ENCODE measurements at regions not wholly inside any gene's neighbourhood (a gene's known extent, or its start where the extent isn't known, plus 50 kb on each side); places are given as distances from the start of the nearest gene placed in this dataset.

DNA sequence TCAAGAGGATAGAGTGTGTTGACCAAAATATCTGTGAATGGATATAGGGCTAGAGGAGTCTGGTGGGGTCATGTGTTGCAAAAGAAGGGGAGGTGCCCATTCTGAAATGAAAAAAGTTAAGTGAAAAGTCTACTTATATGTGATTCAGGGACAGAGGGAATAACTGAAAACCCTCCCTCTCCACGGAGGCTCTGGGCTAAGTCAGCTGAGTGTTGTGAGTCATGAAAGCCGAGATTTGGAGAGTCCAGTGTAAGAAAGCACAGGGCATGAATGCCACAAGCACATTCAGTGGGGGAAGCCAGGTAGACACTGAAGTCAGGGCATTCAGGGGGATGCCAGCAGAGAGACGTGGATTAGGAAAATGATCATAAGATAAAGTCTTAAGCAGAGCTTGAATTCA is 871.9 kb downstream of the TSN start:
- intact Hi-C loops (cut with DNase I), result no loop called here
- TF ChIP-seq, protein P1, sequence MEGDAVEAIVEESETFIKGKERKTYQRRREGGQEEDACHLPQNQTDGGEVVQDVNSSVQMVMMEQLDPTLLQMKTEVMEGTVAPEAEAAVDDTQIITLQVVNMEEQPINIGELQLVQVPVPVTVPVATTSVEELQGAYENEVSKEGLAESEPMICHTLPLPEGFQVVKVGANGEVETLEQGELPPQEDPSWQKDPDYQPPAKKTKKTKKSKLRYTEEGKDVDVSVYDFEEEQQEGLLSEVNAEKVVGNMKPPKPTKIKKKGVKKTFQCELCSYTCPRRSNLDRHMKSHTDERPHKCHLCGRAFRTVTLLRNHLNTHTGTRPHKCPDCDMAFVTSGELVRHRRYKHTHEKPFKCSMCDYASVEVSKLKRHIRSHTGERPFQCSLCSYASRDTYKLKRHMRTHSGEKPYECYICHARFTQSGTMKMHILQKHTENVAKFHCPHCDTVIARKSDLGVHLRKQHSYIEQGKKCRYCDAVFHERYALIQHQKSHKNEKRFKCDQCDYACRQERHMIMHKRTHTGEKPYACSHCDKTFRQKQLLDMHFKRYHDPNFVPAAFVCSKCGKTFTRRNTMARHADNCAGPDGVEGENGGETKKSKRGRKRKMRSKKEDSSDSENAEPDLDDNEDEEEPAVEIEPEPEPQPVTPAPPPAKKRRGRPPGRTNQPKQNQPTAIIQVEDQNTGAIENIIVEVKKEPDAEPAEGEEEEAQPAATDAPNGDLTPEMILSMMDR (IDR thresholded peaks at IDR 0.05), result no peak
- no peak for TF ChIP-seq EP300 (IDR thresholded peaks at IDR 0.05)
- TF ChIP-seq POLR2A (IDR thresholded peaks at IDR 0.05), result no peak
- no peak overlapping the region for H3K4me3 ChIP-seq
- H3K27ac ChIP-seq, result no peak overlapping the region
- H3K36me3 ChIP-seq, result no peaks in the 10 kb centered on the region
- 37 to 55% (median 50%) methylated on average over 3 of the region's 3 CpGs for WGBS, 3 donors
- no peaks in the 10 kb centered on the region for H3K27me3 ChIP-seq
- H3K9me3 ChIP-seq, result no peaks in the 10 kb centered on the region
- H3K4me1 ChIP-seq (ENCODE audit: insufficient read depth), result no peaks in the 10 kb centered on the region
- no peak for DNase-seq

DNA sequence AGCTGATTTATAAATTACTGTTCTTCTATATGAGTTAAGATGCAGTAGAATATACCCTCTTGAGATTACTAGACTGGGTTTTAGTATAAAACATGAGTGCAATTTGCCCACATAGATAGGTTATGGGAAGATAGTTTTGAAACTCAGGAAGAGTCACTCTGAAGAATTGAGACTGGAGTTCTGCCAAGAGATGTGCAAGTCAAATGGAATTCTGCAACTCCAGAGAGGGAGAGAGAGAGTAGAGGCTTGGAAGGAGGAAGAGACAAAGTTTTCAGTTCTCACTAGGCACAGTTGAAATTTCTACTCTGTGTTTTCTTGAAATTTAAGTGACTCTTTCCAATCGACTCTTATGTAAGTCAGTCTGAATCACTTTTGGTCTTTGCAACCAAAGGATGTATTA is 878.8 kb downstream of the TSN start:
- WGBS, 3 donors, result 16 to 44% (median 19%) methylated on average over 1 of the region's 1 CpG
- intact Hi-C loops (cut with DNase I), result no loop called here
- H3K27ac ChIP-seq, result no peak overlapping the region
- TF ChIP-seq, protein P1 (IDR thresholded peaks at IDR 0.05), result no peak
- H3K27me3 ChIP-seq, result no peaks in the 10 kb centered on the region
- H3K4me1 ChIP-seq (ENCODE audit: insufficient read depth), result no peaks in the 10 kb centered on the region
- DNase-seq, result no peak
- no peak overlapping the region for H3K4me3 ChIP-seq
- no peaks in the 10 kb centered on the region for H3K36me3 ChIP-seq
- no peaks in the 10 kb centered on the region for H3K9me3 ChIP-seq

DNA sequence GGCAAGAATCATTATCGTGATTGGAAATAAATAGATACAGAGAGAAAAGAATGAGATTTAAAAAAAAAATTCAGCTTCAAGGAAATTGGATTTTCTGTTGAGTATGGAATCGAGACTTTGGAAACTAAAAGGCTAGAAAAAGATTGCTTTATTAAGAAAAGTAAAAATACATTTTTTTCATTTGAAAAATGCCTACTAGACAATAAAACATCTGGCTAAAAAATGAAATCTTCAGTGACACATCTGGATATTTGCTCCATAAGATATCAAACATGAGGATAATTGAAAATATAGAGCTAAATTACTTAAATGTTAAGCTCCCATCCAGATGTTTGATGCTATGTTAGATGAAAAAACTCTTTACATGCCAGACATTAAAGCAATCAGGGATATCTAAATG is 879.5 kb downstream of the TSN start:
- WGBS, 3 donors, result 78 to 86% (median 82%) methylated on average over 2 of the region's 2 CpGs

DNA sequence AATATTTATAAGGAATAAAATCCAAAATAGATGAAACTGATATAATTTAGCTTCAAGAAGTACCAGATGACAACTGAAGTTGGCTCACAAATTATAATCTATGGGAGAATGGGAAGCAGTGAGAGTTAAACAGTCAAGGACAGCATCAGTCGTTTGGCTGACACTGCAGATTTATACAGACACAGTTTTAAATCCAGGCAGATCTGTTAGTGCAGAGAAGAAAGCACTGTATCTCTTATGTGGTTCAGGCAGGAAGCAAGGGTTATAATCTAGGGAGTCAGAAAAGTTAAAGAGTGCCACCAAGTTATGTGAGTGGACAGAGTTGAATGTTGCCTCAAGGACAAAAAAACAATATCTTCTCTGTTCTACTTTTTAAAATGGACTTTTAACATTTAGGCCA is 880.2 kb downstream of the TSN start:
- Histone ChIP-seq H3K36me3 (no peaks in the 10 kb centered on the region), H3K27ac (no peak overlapping the region), H3K9me3 (no peaks in the 10 kb centered on the region), H3K4me1 (ENCODE audit: insufficient read depth) (no peaks in the 10 kb centered on the region), H3K27me3 (no peaks in the 10 kb centered on the region), H3K4me3 (no peak overlapping the region)
- TF ChIP-seq EP300 (IDR thresholded peaks at IDR 0.05), result no peak
- no peak for DNase-seq
- intact Hi-C loops (cut with DNase I), result no loop called here
- WGBS, 3 donors, result 2 to 5% (median 5%) methylated on average over 1 of the region's 1 CpG

More for the DNA sequence above, 879.5 kb downstream of the TSN start:
- Histone ChIP-seq H3K27me3 (no peaks in the 10 kb centered on the region), H3K27ac (no peak overlapping the region), H3K36me3 (no peaks in the 10 kb centered on the region), H3K4me3 (no peak overlapping the region), H3K9me3 (no peaks in the 10 kb centered on the region), H3K4me1 (ENCODE audit: insufficient read depth) (no peaks in the 10 kb centered on the region)
- intact Hi-C loops (cut with DNase I), result no loop called here
- no peak for DNase-seq
- TF ChIP-seq EP300 (IDR thresholded peaks at IDR 0.05), result no peak
- no peak for TF ChIP-seq POLR2A (IDR thresholded peaks at IDR 0.05)
- TF ChIP-seq, protein P1 (IDR thresholded peaks at IDR 0.05), result no peak

DNA sequence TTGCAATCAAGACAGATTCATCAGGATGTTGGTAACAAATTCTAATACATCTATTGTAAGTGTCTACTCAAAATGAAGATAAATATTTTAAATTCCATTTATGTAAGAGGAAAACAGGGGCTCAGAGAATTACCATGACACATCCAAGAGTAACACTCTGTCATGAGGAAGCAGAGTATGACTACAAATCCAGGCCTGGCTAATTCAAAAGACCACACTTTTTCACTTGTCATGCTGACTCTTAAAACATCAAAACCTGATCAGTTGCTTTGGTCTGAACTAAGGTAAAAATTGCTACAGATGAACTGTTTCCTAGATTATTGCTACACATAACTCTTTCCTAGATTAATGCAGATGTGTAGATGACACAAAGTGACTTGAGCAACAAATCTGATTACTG is 880.6 kb downstream of the TSN start:
- no peaks in the 10 kb centered on the region for H3K36me3 ChIP-seq
- H3K4me1 ChIP-seq (ENCODE audit: insufficient read depth), result no peaks in the 10 kb centered on the region
- no peaks in the 10 kb centered on the region for H3K9me3 ChIP-seq
- no peak for DNase-seq
- H3K27ac ChIP-seq, result no peak overlapping the region
- no peak for TF ChIP-seq POLR2A (IDR thresholded peaks at IDR 0.05)
- no peak for TF ChIP-seq EP300 (IDR thresholded peaks at IDR 0.05)
- TF ChIP-seq, protein P1 (IDR thresholded peaks at IDR 0.05), result no peak
- no peaks in the 10 kb centered on the region for H3K27me3 ChIP-seq
- intact Hi-C loops (cut with DNase I), result no loop called here
- H3K4me3 ChIP-seq, result no peak overlapping the region

All from ovary (tissue), 7 donors.